H1 (cell line): ENCODE measurements at regions not wholly inside any gene's neighbourhood (a gene's known extent, or its start where the extent isn't known, plus 50 kb on each side); places are given as distances from the start of the nearest gene placed in this dataset.

ENCODE experiments used
- CTCF ChIA-PET: fragments of 300-600 bp; sonication (Branson Sonifier 250); formaldehyde crosslinking; loops from one replicate; lab custom pipeline; 2021; ENCODE audit not compliant: partially characterized antibody; lab: Charles Lee
- POLR2A ChIA-PET: fragments of 300-600 bp; sonication (Branson Sonifier 250); formaldehyde crosslinking; loops from one replicate; lab custom pipeline; 2021; ENCODE audit warnings: inconsistent platforms; ENCODE audit not compliant: partially characterized antibody; lab: Charles Lee
- DNase-seq, 2 experiments: peaks; one replicate each; pipeline versions ENCODE4 v3.0.0 to v3.0.0-alpha.2; 2010 to 2022; ENCODE audit warnings: low spot score in 2 of 2, low read depth in 1 of 2, mixed read lengths in 1 of 2
- FAIRE-seq: peaks from 2 replicates; lab custom pipeline; 2011; peaks lifted over from hg19 to GRCh38; lab: Jason Lieb, UNC
- H2AFZ ChIP-seq: 2 replicates; pipeline ENCODE4 v1.8.1; 2012; ENCODE audit warnings: low read length, inconsistent platforms
- H2AK5ac ChIP-seq: 2 replicates; pipeline ENCODE4 v1.6.1; 2013; ENCODE audit warnings: low read depth, low read length
- H2BK120ac ChIP-seq: replicated peaks from 2 replicates; pipeline ENCODE3; 2013; ENCODE audit warnings: low read depth, low read length, inconsistent platforms
- H2BK12ac ChIP-seq: 2 replicates; pipeline ENCODE4 v1.6.1; 2013; ENCODE audit warnings: low read depth, low read length
- H2BK15ac ChIP-seq: 2 replicates; pipeline ENCODE4 v1.6.1; 2013; ENCODE audit warnings: low read length
- H2BK20ac ChIP-seq: 2 replicates; pipeline ENCODE4 v1.6.1; 2013; ENCODE audit warnings: low read length
- H2BK5ac ChIP-seq: 2 replicates; pipeline ENCODE4 v1.6.1; 2013; ENCODE audit warnings: low read depth, low read length
- H3K14ac ChIP-seq: 2 replicates; pipeline ENCODE4 v1.6.1; 2013; ENCODE audit warnings: inconsistent platforms; ENCODE audit not compliant: insufficient read length
- H3K18ac ChIP-seq: 2 replicates; pipeline ENCODE4 v1.6.1; 2013; ENCODE audit warnings: low read length; ENCODE audit errors: extremely low read depth
- H3K23ac ChIP-seq: 2 replicates; pipeline ENCODE4 v1.6.1; 2013; ENCODE audit warnings: inconsistent platforms; ENCODE audit not compliant: insufficient read length
- H3K23me2 ChIP-seq: 2 replicates; pipeline ENCODE4 v1.6.1; 2013; ENCODE audit warnings: low read depth, low read length
- H3K27ac ChIP-seq: 2 replicates; pipeline ENCODE4 v1.6.1; 2011; ENCODE audit warnings: low read depth, low read length, inconsistent platforms
- H3K27me3 ChIP-seq, 4 experiments: replicated peaks in 1 of 4; 1 replicate in 1 of 4; 2 replicates in 3 of 4; pipeline versions ENCODE4 v1.6.1 to v1.8.1; 2011 to 2013; ENCODE audit warnings: low read length in 3 of 4, mild to moderate bottlenecking in 3 of 4, inconsistent platforms in 2 of 4, mixed read lengths in 2 of 4, moderate library complexity in 1 of 4; ENCODE audit not compliant: control insufficient read depth in 3 of 4, insufficient read depth in 3 of 4; ENCODE audit errors: extremely low read depth in 1 of 4
- H3K36me3 ChIP-seq, 4 experiments: 2 replicates each; pipeline versions ENCODE4 v1.6.1 to v1.8.1; 2011 to 2013; ENCODE audit warnings: mild to moderate bottlenecking in 4 of 4, low read length in 3 of 4, moderate library complexity in 2 of 4, control low read depth in 1 of 4, inconsistent platforms in 1 of 4; ENCODE audit not compliant: insufficient read depth in 4 of 4, control insufficient read depth in 2 of 4
- H3K4ac ChIP-seq: replicated peaks from 2 replicates; pipeline ENCODE3; 2013; ENCODE audit warnings: low read length, low read depth, mixed read lengths, inconsistent platforms; ENCODE audit not compliant: insufficient read length
- H3K4me1 ChIP-seq, 4 experiments: replicated peaks in 1 of 4; 1 replicate in 1 of 4; 2 replicates in 3 of 4; pipeline versions ENCODE4 v1.6.1 to v1.8.1; 2011 to 2013; ENCODE audit warnings: low read length in 3 of 4, inconsistent platforms in 2 of 4, mixed read lengths in 1 of 4; ENCODE audit not compliant: insufficient read depth in 4 of 4, control insufficient read depth in 3 of 4
- H3K4me2 ChIP-seq, 2 experiments: 2 replicates each; pipeline versions ENCODE4 v1.6.1 to v1.8.1; 2011 to 2013; ENCODE audit warnings: low read depth in 2 of 2, low read length in 2 of 2, control low read depth in 1 of 2, inconsistent platforms in 1 of 2, mild to moderate bottlenecking in 1 of 2; ENCODE audit not compliant: insufficient read depth in 1 of 2
- H3K4me3 ChIP-seq, 4 experiments: fragments of 200-600, 300-600 bp in 1 of 4; sonication (generic), shearing (Covaris generic), sonication (Bioruptor Twin) in 1 of 4; 2 replicates each; pipeline versions ENCODE4 v1.5.1 to v1.8.1; 2011 to 2016; ENCODE audit warnings: low read length in 4 of 4, low read depth in 3 of 4, control low read depth in 2 of 4, inconsistent platforms in 2 of 4, mild to moderate bottlenecking in 2 of 4, mixed read lengths in 1 of 4, moderate library complexity in 1 of 4; ENCODE audit not compliant: insufficient read depth in 2 of 4; ENCODE audit errors: extremely low read depth in 1 of 4
- H3K56ac ChIP-seq: replicated peaks from 2 replicates; pipeline ENCODE3; 2013; ENCODE audit warnings: low read depth, mild to moderate bottlenecking, mixed read lengths, low read length, inconsistent platforms; ENCODE audit not compliant: insufficient read length
- H3K79me1 ChIP-seq: 2 replicates; pipeline ENCODE4 v1.6.1; 2013; ENCODE audit warnings: low read depth, low read length, control low read depth
- H3K79me2 ChIP-seq, 2 experiments: 2 replicates each; pipeline versions ENCODE4 v1.6.1 to v1.8.1; 2012 to 2013; ENCODE audit warnings: low read length in 2 of 2, mild to moderate bottlenecking in 2 of 2, inconsistent platforms in 1 of 2; ENCODE audit not compliant: insufficient read depth in 2 of 2, control insufficient read depth in 1 of 2
- H3K9ac ChIP-seq, 4 experiments: replicated peaks in 1 of 4; 1 replicate in 1 of 4; 2 replicates in 3 of 4; pipeline versions ENCODE4 v1.6.1 to v1.8.1; 2011 to 2013; ENCODE audit warnings: low read depth in 3 of 4, low read length in 3 of 4, control low read depth in 2 of 4, mild to moderate bottlenecking in 2 of 4, moderate library complexity in 2 of 4, inconsistent platforms in 1 of 4; ENCODE audit errors: extremely low read depth in 1 of 4
- H3K9me3 ChIP-seq, 2 experiments: 2 replicates each; pipeline versions ENCODE4 v1.6.1 to v1.8.1; 2012 to 2013; ENCODE audit warnings: mild to moderate bottlenecking in 2 of 2, moderate library complexity in 2 of 2, control low read depth in 1 of 2, inconsistent platforms in 1 of 2, low read depth in 1 of 2, low read length in 1 of 2, mixed read lengths in 1 of 2; ENCODE audit not compliant: insufficient read depth in 2 of 2
- H4K20me1 ChIP-seq, 2 experiments: replicated peaks in 1 of 2; 2 replicates each; pipeline versions ENCODE3 to v1.8.1; 2011 to 2013; ENCODE audit warnings: inconsistent platforms in 2 of 2, low read length in 2 of 2, mild to moderate bottlenecking in 1 of 2; ENCODE audit not compliant: insufficient read depth in 2 of 2, control insufficient read depth in 1 of 2
- H4K5ac ChIP-seq: 2 replicates; pipeline ENCODE4 v1.6.1; 2013; ENCODE audit warnings: low read length, low read depth, mixed read lengths, inconsistent platforms; ENCODE audit not compliant: insufficient read length
- H4K8ac ChIP-seq: 2 replicates; pipeline ENCODE4 v1.8.0; 2013; ENCODE audit warnings: mild to moderate bottlenecking, moderate library complexity, low read length, inconsistent platforms; ENCODE audit not compliant: insufficient read depth; ENCODE audit errors: extremely low read depth
- H4K91ac ChIP-seq: replicated peaks from 2 replicates; pipeline ENCODE3; 2013; ENCODE audit warnings: low read length, mixed read lengths, inconsistent platforms; ENCODE audit not compliant: insufficient read length
- CBX5 ChIP-seq: fragments of 300-800, 300-1000 bp; sonication (generic); IDR thresholded peaks from 2 replicates; pipeline ENCODE4 v1.7.1; 2016; ENCODE audit warnings: antibody characterized with exemption, low read length, low read depth
- CHD1 ChIP-seq: IDR thresholded peaks from 2 replicates; pipeline ENCODE4 v1.6.1; 2012; ENCODE audit warnings: low read depth, low read length, improper control_type of control experiment
- RNF2 ChIP-seq: fragments of 200-900, 300-1000 bp; sonication (generic); IDR thresholded peaks from 2 replicates; pipeline ENCODE4 v1.7.1; 2016; ENCODE audit warnings: borderline replicate concordance, low read depth, mild to moderate bottlenecking, antibody characterized with exemption, low read length; ENCODE audit not compliant: poor library complexity, severe bottlenecking; ENCODE audit errors: missing control alignments
- RXRA ChIP-seq: IDR thresholded peaks from 2 replicates; pipeline ENCODE4 v1.6.1; 2011; ENCODE audit warnings: low read depth, mild to moderate bottlenecking, low read length, moderate library complexity; ENCODE audit not compliant: insufficient read depth
- SAP30 ChIP-seq: fragments of 300-600 bp; sonication (generic); IDR thresholded peaks from 2 replicates; pipeline ENCODE4 v1.7.1; 2012; ENCODE audit warnings: low read length, moderate library complexity, mild to moderate bottlenecking, inconsistent platforms; ENCODE audit not compliant: insufficient read depth, insufficient replicate concordance

DNA sequence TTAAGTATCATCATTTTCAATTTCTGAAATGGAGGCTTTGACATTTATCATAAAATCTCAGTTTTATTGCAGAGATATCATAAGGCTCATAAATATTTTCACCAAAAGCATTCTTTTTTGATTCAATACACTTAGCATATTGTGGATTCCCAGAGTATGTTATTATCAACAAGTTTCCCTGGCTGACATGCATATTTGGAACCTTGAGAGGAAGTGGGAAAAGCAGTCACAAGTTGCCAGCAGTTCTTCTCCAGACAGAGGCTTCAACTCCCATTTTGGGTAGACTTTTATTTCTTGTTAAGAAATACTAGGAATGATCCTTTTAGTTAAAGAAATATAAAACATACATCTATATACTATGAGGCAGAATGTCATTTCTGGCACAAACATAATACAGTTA is 236.5 kb downstream of the ASXL3 start:
- H3K56ac ChIP-seq = no peak overlapping the region
- no peak overlapping the region for H3K18ac ChIP-seq
- FAIRE-seq (no peak), DNase-seq (no peak)
- ChIA-PET CTCF (interaction anchor here (1.2 kb wide), 1 partner anchor 70 kb away, joined by 3 read pairs; no protein-coding TSS in a partner anchor), POLR2A (no interaction called here)
- no peak overlapping the region for H2BK20ac ChIP-seq
- H3K79me1 ChIP-seq = no peaks in the 10 kb centered on the region
- H4K5ac ChIP-seq = no peak overlapping the region
- no peak overlapping the region for H4K8ac ChIP-seq
- H3K14ac ChIP-seq = no peak overlapping the region
- no peak overlapping the region for H2AK5ac ChIP-seq
- no peak overlapping the region for H3K9ac ChIP-seq
- no peak overlapping the region for H3K4me2 ChIP-seq
- H2AFZ ChIP-seq = no peak overlapping the region
- no peaks in the 10 kb centered on the region for H4K20me1 ChIP-seq
- no peak overlapping the region for H2BK5ac ChIP-seq
- H3K4me3 ChIP-seq = no peak overlapping the region
- no peak overlapping the region for H3K4ac ChIP-seq
- no peak overlapping the region for H2BK15ac ChIP-seq
- H2BK120ac ChIP-seq = no peak overlapping the region
- H3K9me3 ChIP-seq = peaks cover 0 to 9% of the 10 kb centered on the region in 2 experiments; a peak in 2 of 4 replicates
- H3K36me3 ChIP-seq = no peaks in the 10 kb centered on the region
- no peaks in the 10 kb centered on the region for H3K79me2 ChIP-seq
- no peaks in the 10 kb centered on the region for H3K4me1 ChIP-seq
- TF ChIP-seq RXRA (no peak), CHD1 (no peak), CBX5 (no peak), SAP30 (no peak), RNF2 (no peak)
- TF ChIP-seq, all 59 proteins: peak for 0
- no peak overlapping the region for H3K23ac ChIP-seq
- no peak overlapping the region for H4K91ac ChIP-seq
- no peaks in the 10 kb centered on the region for H3K27me3 ChIP-seq
- H3K23me2 ChIP-seq = no peaks in the 10 kb centered on the region
- no peak overlapping the region for H2BK12ac ChIP-seq
- no peak overlapping the region for H3K27ac ChIP-seq
